Fibroblast of lung (primary cell): ENCODE measurements at regions not wholly inside any gene's neighbourhood (a gene's known extent, or its start where the extent isn't known, plus 50 kb on each side); places are given as distances from the start of the nearest gene placed in this dataset.

Experiments
- DNase-seq, 2 donors: peaks; one replicate each; pipeline versions ENCODE4 v3.0.0 to v3.0.0-alpha.2; 2010; ENCODE audit warnings: low read depth in 2 of 2
- H2AFZ ChIP-seq: 2 replicates; pipeline ENCODE4 v1.5.1; 2012; ENCODE audit warnings: low read length, control low read depth, inconsistent platforms
- H3K27ac ChIP-seq: 2 replicates; pipeline ENCODE4 v1.5.1; 2011; ENCODE audit warnings: low read length, control low read depth; ENCODE audit not compliant: insufficient read depth
- H3K27me3 ChIP-seq: 2 replicates; pipeline ENCODE4 v1.5.1; 2011; ENCODE audit warnings: mild to moderate bottlenecking, low read length; ENCODE audit not compliant: control insufficient read depth, insufficient read depth
- H3K36me3 ChIP-seq: 2 replicates; pipeline ENCODE4 v1.5.1; 2011; ENCODE audit warnings: low read length; ENCODE audit not compliant: control insufficient read depth, insufficient read depth
- H3K4me1 ChIP-seq: 2 replicates; pipeline ENCODE4 v1.5.1; 2011; ENCODE audit warnings: low read length; ENCODE audit not compliant: control insufficient read depth, insufficient read depth; ENCODE audit errors: extremely low read depth
- H3K4me2 ChIP-seq: 2 replicates; pipeline ENCODE4 v1.5.1; 2011; ENCODE audit warnings: low read length, control low read depth; ENCODE audit not compliant: insufficient read depth; ENCODE audit errors: extremely low read depth
- H3K4me3 ChIP-seq, 4 experiments: fragments of 200-600 bp in 1 of 4; sonication (generic) in 1 of 4; replicated peaks in 1 of 4; 2 replicates each; pipeline ENCODE4 v1.5.1; 2011 to 2016; ENCODE audit warnings: low read length in 4 of 4, low read depth in 3 of 4, mild to moderate bottlenecking in 3 of 4, control low read depth in 2 of 4, inconsistent platforms in 1 of 4, mixed read lengths in 1 of 4; ENCODE audit not compliant: insufficient read depth in 1 of 4; ENCODE audit errors: control extremely low read depth in 1 of 4
- H3K79me2 ChIP-seq: 2 replicates; pipeline ENCODE4 v1.5.1; 2012; ENCODE audit warnings: mild to moderate bottlenecking, low read length, inconsistent platforms; ENCODE audit not compliant: control insufficient read depth, insufficient read depth
- H3K9ac ChIP-seq: 2 replicates; pipeline ENCODE4 v1.5.1; 2011; ENCODE audit warnings: mild to moderate bottlenecking, low read length, control low read depth; ENCODE audit not compliant: insufficient read depth
- H3K9me3 ChIP-seq: 2 replicates; pipeline ENCODE4 v1.5.1; 2012; ENCODE audit warnings: low read depth, low read length; ENCODE audit not compliant: control insufficient read depth, insufficient read depth
- H4K20me1 ChIP-seq: 2 replicates; pipeline ENCODE4 v1.5.1; 2011; ENCODE audit warnings: low read length; ENCODE audit not compliant: control insufficient read depth, insufficient read depth; ENCODE audit errors: extremely low read depth
- EZH2 ChIP-seq: IDR thresholded peaks from 2 replicates; pipeline ENCODE4 v1.5.1; 2012; ENCODE audit warnings: low read length, control low read depth, mild to moderate bottlenecking; ENCODE audit errors: missing control alignments
- TF ChIP-seq, protein P1 (sequence below), 2 donors: IDR thresholded peaks in 1 of 2; conservative IDR thresholded peaks in 1 of 2; 1 replicate in 1 of 2; 2 replicates in 1 of 2; pipeline ENCODE4 v1.5.1; 2011 to 2012; ENCODE audit warnings: low read length in 2 of 2, control low read depth in 1 of 2, inconsistent platforms in 1 of 2, low read depth in 1 of 2, mild to moderate bottlenecking in 1 of 2

- no peak for TF ChIP-seq EZH2
- TF ChIP-seq, protein P1, sequence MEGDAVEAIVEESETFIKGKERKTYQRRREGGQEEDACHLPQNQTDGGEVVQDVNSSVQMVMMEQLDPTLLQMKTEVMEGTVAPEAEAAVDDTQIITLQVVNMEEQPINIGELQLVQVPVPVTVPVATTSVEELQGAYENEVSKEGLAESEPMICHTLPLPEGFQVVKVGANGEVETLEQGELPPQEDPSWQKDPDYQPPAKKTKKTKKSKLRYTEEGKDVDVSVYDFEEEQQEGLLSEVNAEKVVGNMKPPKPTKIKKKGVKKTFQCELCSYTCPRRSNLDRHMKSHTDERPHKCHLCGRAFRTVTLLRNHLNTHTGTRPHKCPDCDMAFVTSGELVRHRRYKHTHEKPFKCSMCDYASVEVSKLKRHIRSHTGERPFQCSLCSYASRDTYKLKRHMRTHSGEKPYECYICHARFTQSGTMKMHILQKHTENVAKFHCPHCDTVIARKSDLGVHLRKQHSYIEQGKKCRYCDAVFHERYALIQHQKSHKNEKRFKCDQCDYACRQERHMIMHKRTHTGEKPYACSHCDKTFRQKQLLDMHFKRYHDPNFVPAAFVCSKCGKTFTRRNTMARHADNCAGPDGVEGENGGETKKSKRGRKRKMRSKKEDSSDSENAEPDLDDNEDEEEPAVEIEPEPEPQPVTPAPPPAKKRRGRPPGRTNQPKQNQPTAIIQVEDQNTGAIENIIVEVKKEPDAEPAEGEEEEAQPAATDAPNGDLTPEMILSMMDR (conservative IDR thresholded peaks at IDR 0.05 in 1 of 2, IDR thresholded peaks at IDR 0.05 in 1 of 2; ENCODE audit: low read depth in 1 of 2, low read length in 2 of 2): no peak
- no peak overlapping the region for H3K27ac ChIP-seq
- no peaks in the 10 kb centered on the region for H3K27me3 ChIP-seq
- no peaks in the 10 kb centered on the region for H3K4me1 ChIP-seq
- H3K9ac ChIP-seq: no peak overlapping the region
- DNase-seq: no peak
- no peaks in the 10 kb centered on the region for H3K9me3 ChIP-seq
- H2AFZ ChIP-seq: no peak overlapping the region
- no peak overlapping the region for H3K4me3 ChIP-seq
- no peaks in the 10 kb centered on the region for H3K36me3 ChIP-seq
- no peaks in the 10 kb centered on the region for H4K20me1 ChIP-seq
- H3K79me2 ChIP-seq: no peaks in the 10 kb centered on the region
- no peak overlapping the region for H3K4me2 ChIP-seq
Observed at GRCh38 chr5:52543594-52543993, 244.1 kb upstream of the ITGA1 start.

DNA sequence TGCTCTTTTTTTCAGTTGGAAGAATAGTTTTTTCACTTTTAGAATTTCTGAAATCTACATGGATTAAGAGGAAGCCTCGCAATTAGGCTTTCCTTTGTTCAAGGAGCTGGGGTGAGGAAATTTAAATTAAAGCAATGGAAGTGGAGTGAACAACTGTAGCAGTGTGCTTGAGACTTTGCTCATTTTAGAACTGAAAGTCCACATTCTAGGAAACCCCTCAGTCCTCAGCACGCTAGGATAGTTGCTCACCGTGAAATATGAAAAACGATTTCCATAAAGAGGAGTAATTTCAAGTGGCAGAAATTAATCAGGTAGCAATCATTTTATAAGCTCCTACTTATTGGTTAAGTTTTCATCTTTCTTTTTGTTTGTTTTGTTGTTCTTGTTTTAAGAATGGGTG, 243.0 kb upstream of the ITGA1 start:
- H3K79me2 ChIP-seq: no peaks in the 10 kb centered on the region
- TF ChIP-seq, protein P1 (conservative IDR thresholded peaks at IDR 0.05 in 1 of 2, IDR thresholded peaks at IDR 0.05 in 1 of 2; ENCODE audit: low read depth in 1 of 2, low read length in 2 of 2): no peak
- no peak for TF ChIP-seq EZH2
- H3K27ac ChIP-seq: no peak overlapping the region
- H3K4me2 ChIP-seq: no peak overlapping the region
- no peak for DNase-seq
- no peaks in the 10 kb centered on the region for H3K4me1 ChIP-seq
- H3K9me3 ChIP-seq: no peaks in the 10 kb centered on the region
- H3K9ac ChIP-seq: no peak overlapping the region
- no peak overlapping the region for H2AFZ ChIP-seq
- H3K4me3 ChIP-seq: no peak overlapping the region
- H4K20me1 ChIP-seq: no peaks in the 10 kb centered on the region
- no peaks in the 10 kb centered on the region for H3K27me3 ChIP-seq
- no peaks in the 10 kb centered on the region for H3K36me3 ChIP-seq

- no peaks in the 10 kb centered on the region for H3K36me3 ChIP-seq
Observed at GRCh38 chr5:52554293-52554692, 233.4 kb upstream of the ITGA1 start.

More at GRCh38 chr5:52554293-52554692, 233.4 kb upstream of the ITGA1 start:
- no peaks in the 10 kb centered on the region for H3K79me2 ChIP-seq
- no peak for TF ChIP-seq EZH2
- TF ChIP-seq, protein P1 (conservative IDR thresholded peaks at IDR 0.05 in 1 of 2, IDR thresholded peaks at IDR 0.05 in 1 of 2; ENCODE audit: low read depth in 1 of 2, low read length in 2 of 2): no peak
- no peak overlapping the region for H3K9ac ChIP-seq
- H3K4me3 ChIP-seq: no peak overlapping the region
- H4K20me1 ChIP-seq: no peaks in the 10 kb centered on the region
- H2AFZ ChIP-seq: no peak overlapping the region
- H3K4me2 ChIP-seq: no peak overlapping the region
- H3K27ac ChIP-seq: no peak overlapping the region
- H3K9me3 ChIP-seq: no peaks in the 10 kb centered on the region
- no peak for DNase-seq
- H3K27me3 ChIP-seq: no peaks in the 10 kb centered on the region
- H3K4me1 ChIP-seq: no peaks in the 10 kb centered on the region
